Testis (tissue), 2 donors: ENCODE measurements at regions not wholly inside any gene's neighbourhood (a gene's known extent, or its start where the extent isn't known, plus 50 kb on each side); places are given as distances from the start of the nearest gene placed in this dataset.
"Not testable (repeated sequence)": the region's sequence is repeated elsewhere in the genome, so short reads cannot be mapped to it uniquely, and the experiment has no call there.

Experiments
- DNase-seq: peaks from one replicate; pipeline ENCODE4 v3.0.0-alpha.2; 2019
- H3K27ac ChIP-seq, 2 donors: fragments of 200-600 bp; sonication (generic); one replicate each; pipeline ENCODE4 v1.5.1; 2019
- H3K27me3 ChIP-seq: fragments of 200-600 bp; sonication (generic); one replicate; pipeline ENCODE4 v1.5.1; 2019
- H3K36me3 ChIP-seq: fragments of 200-600 bp; sonication (generic); one replicate; pipeline ENCODE4 v1.5.1; 2017; ENCODE audit warnings: low read depth; ENCODE audit errors: missing control alignments
- H3K4me1 ChIP-seq: fragments of 200-600 bp; sonication (generic); one replicate; pipeline ENCODE4 v1.5.1; 2019
- H3K4me3 ChIP-seq, 2 donors: fragments of 200-600 bp; sonication (generic); one replicate each; pipeline ENCODE4 v1.5.1; 2017 to 2019
- H3K9me3 ChIP-seq: fragments of 200-600 bp; sonication (generic); one replicate; pipeline ENCODE4 v1.5.1; 2017
- WGBS, 2 donors: methylation state at CpG; one replicate each; pipeline ENCODE4 v1.1.5; 2018; 5-methylcytosine and 5-hydroxymethylcytosine counted together
- intact Hi-C: fragments of 100-400 bp; cut with DNase I; formaldehyde crosslinking; loops from one replicate; pipeline ENCODE4 v1.15.1; 2023; ENCODE audit warnings: low total_unique reads

GRCh38 chr6:57708061-57708460 is 390.6 kb downstream of the PRIM2 start:
- DNase-seq, H3K4me3 ChIP-seq, intact Hi-C loops, H3K27ac ChIP-seq, H3K27me3 ChIP-seq, H3K4me1 ChIP-seq, H3K36me3 ChIP-seq, H3K9me3 ChIP-seq: not testable (repeated sequence)

GRCh38 chr6:57722546-57722945 is 405.1 kb downstream of the PRIM2 start:
- intact Hi-C loops, H3K36me3 ChIP-seq, H3K27ac ChIP-seq, H3K27me3 ChIP-seq, H3K4me3 ChIP-seq, H3K9me3 ChIP-seq, DNase-seq, H3K4me1 ChIP-seq: not testable (repeated sequence)
- WGBS, 2 donors = 64 to 72% methylated on average over 2 of the region's 2 CpGs

DNA sequence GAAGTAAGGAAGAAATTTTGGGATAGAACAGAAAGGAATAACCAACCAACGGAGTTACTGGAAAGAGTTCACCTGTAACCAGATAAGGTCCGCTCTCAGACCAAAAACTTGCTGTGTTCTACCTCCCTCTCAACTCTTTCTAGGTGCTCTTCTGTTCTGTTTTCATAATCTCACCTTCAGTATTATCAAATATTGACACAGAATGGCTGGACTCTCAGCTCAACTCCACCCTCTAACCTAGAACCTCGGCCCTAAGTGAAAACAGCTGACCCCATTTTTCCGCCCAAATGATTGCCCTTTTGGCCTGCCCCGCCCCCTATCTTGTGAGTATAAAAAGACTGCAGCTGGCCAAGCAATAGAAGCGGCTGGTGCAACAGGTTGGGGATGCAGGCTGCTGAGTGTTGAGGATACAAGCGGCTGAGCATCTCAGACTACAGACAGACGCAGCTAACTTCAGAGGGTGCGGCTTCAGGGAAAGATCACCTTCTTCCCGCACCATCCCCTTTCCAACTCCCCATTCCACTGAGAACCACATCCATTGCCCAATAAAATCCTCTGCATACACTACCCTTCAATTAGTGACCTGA is 406.5 kb downstream of the PRIM2 start:
- intact Hi-C loops, H3K9me3 ChIP-seq, H3K27me3 ChIP-seq, DNase-seq, H3K4me1 ChIP-seq, H3K4me3 ChIP-seq, H3K27ac ChIP-seq, H3K36me3 ChIP-seq: not testable (repeated sequence)
- WGBS, 2 donors = 55 to 66% methylated on average over 10 of the region's 10 CpGs

DNA sequence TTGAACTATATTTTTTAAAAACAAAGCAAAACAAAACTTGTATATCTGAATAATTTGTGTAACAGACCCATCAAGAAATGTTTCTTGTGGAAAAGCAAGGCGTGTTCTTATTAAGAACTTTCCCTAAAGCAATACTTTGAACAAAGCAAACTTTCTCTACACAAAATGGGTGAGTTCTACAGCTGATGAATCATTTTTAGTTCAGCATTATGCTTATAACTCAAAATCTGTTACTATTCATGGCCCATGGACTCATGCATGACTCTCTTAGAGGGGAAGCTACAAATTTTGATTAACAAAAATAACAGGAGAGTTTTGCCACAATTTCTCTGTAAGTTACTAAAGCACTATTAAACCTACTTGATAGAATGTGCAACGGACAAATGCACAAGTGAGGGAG is 412.0 kb downstream of the PRIM2 start:
- WGBS, 2 donors = 65 to 95% methylated on average over 1 of the region's 2 CpGs
- intact Hi-C loops, H3K4me1 ChIP-seq, H3K4me3 ChIP-seq, H3K9me3 ChIP-seq, H3K36me3 ChIP-seq, H3K27me3 ChIP-seq, H3K27ac ChIP-seq, DNase-seq: not testable (repeated sequence)

- H3K27ac ChIP-seq, H3K4me1 ChIP-seq, intact Hi-C loops, H3K36me3 ChIP-seq, DNase-seq, H3K4me3 ChIP-seq, H3K27me3 ChIP-seq, H3K9me3 ChIP-seq: not testable (repeated sequence)
- WGBS, 2 donors = 51 to 60% methylated on average over 4 of the region's 4 CpGs
Measured at GRCh38 chr6:57730726-57731125, 413.3 kb downstream of the PRIM2 start.

DNA sequence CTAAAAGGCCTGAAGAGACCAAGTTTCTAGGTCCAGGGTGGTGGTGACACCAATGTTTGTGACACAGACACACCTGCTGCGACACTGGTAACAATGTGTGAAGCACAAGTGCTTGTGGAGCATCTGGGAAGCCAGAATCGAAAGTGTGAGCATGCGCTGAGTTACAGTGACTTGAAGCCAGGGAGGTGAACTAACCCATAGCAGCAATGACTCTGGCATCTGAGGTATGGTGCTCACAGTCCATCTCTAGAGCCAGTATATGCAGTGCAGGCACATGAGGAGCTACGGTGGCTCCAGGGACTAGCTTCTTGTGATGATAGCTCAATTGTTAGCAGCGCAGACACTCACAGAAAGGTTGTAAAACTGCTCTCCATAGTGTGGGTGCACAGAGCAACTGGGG is 430.3 kb downstream of the PRIM2 start:
- H3K4me3 ChIP-seq, H3K27ac ChIP-seq, H3K27me3 ChIP-seq, H3K4me1 ChIP-seq, H3K36me3 ChIP-seq, intact Hi-C loops, DNase-seq, H3K9me3 ChIP-seq: not testable (repeated sequence)
- WGBS, 2 donors = 88 to 93% methylated on average over 4 of the region's 5 CpGs

- H3K4me1 ChIP-seq, intact Hi-C loops, H3K36me3 ChIP-seq, H3K4me3 ChIP-seq, H3K27me3 ChIP-seq, H3K27ac ChIP-seq, H3K9me3 ChIP-seq, DNase-seq: not testable (repeated sequence)
- WGBS, 2 donors = 90 to 96% methylated on average over 1 of the region's 1 CpG
Measured at GRCh38 chr6:57759850-57760249, 442.4 kb downstream of the PRIM2 start.

DNA sequence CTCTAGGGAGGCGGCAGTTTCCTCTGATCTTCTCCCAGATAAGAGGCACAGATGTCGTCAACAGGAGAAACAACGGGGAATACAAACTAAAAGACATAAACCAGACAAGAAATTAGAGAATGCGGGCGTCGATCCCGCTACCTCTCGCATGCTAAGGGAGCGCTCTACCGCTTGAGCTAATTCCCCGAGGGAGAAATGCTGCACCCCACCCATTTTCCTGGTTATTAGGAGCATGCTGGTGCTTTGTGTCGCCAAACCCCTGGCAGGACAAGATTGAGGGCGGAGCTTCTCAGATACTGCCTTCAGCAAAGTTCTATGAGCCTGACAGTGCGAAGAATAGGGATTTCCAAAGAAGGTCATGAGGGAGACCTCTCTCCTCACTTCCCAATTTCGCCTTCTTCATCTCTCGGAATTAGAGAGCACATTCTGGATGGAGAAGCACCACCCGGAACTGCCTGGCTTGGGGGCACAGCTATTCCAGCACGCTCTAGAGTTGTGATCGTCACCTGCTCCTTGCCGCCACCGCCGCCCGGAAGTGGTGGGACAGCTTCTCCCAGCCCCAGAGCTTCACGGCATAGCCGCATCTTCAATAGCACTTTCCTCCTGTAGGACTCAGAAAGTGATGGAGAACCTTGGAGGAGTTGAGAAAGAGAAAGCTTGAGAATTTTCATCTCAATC is 475.4 kb downstream of the PRIM2 start:
- intact Hi-C loops, H3K27me3 ChIP-seq: not testable (repeated sequence)

GRCh38 chr6:57793398-57793762 is 475.9 kb downstream of the PRIM2 start:
- WGBS, 2 donors = 4 to 7% methylated on average over 9 of the region's 9 CpGs
- H3K36me3 ChIP-seq, H3K4me1 ChIP-seq, H3K27me3 ChIP-seq, DNase-seq, intact Hi-C loops, H3K27ac ChIP-seq, H3K9me3 ChIP-seq, H3K4me3 ChIP-seq: not testable (repeated sequence)

More for the DNA sequence above, 475.4 kb downstream of the PRIM2 start:
- peak; percentile 30 for DNase-seq
- WGBS, 2 donors = 3% methylated on average over 16 to 18 of the region's 25 CpGs
- not testable (repeated sequence) for H3K36me3 ChIP-seq, H3K27ac ChIP-seq, H3K9me3 ChIP-seq, H3K4me1 ChIP-seq
- peak overlapping the region; percentile 12 to 13 for H3K4me3 ChIP-seq

- H3K9me3 ChIP-seq, intact Hi-C loops, H3K4me1 ChIP-seq, H3K36me3 ChIP-seq, H3K27ac ChIP-seq, H3K27me3 ChIP-seq: not testable (repeated sequence)
- peak; percentile 41 for DNase-seq
- 2 to 3% methylated on average over 38 of the region's 38 CpGs for WGBS, 2 donors
- H3K4me3 ChIP-seq = peak overlapping the region; percentile 6 to 26
Measured at GRCh38 chr6:57799703-57800479, 482.5 kb downstream of the PRIM2 start.

GRCh38 chr6:57808581-57808980 is 491.2 kb downstream of the PRIM2 start:
- H3K36me3 ChIP-seq, intact Hi-C loops, H3K27ac ChIP-seq, H3K4me3 ChIP-seq, H3K4me1 ChIP-seq, H3K27me3 ChIP-seq, H3K9me3 ChIP-seq, DNase-seq: not testable (repeated sequence)
- 2 to 3% methylated on average over 19 to 21 of the region's 21 CpGs for WGBS, 2 donors

DNA sequence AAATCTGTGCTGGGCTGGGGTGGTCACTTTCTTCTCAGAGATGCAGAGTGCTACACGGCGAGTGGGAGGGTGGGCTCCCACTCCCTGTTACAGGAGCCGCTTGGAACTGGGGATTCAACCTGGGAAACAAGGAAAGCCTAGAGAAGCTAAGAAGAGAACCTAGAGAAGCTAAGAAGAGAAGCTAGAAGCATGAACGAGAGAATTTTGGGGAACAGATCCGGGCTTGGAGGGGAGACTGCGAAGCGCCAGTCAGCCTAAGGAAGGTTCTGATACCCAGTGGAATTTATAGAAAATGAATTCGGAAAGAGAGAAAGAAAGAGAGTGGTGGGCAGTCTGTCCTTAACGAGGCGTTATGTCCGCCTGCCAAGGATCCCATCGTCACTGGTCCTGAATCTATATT is 492.0 kb downstream of the PRIM2 start:
- H3K27me3 ChIP-seq, H3K27ac ChIP-seq, DNase-seq, H3K36me3 ChIP-seq, H3K4me3 ChIP-seq, intact Hi-C loops, H3K4me1 ChIP-seq, H3K9me3 ChIP-seq: not testable (repeated sequence)
- 3 to 12% methylated on average over 12 of the region's 12 CpGs for WGBS, 2 donors
